Dendritic cell treated with granulocyte-macrophage colony-stimulating factor and Interleukin-4, amounts not matched to agents 40 ng/mL and 50 ng/mL, for 4 days (primary cell): ENCODE measurements at regions not wholly inside any gene's neighbourhood (a gene's known extent, or its start where the extent isn't known, plus 50 kb on each side); places are given as distances from the start of the nearest gene placed in this dataset.

Source experiments
- H3K27ac Mint-ChIP-seq: one replicate; pipeline ENCODE4 v1.8.0; 2022; ENCODE audit warnings: mild to moderate bottlenecking, mixed read lengths
- H3K27me3 Mint-ChIP-seq: one replicate; pipeline ENCODE4 v1.8.0; 2022; ENCODE audit warnings: mild to moderate bottlenecking, mixed read lengths
- H3K36me3 Mint-ChIP-seq: one replicate; pipeline ENCODE4 v1.8.0; 2022; ENCODE audit warnings: low read depth, mixed read lengths
- H3K4me1 Mint-ChIP-seq: one replicate; pipeline ENCODE4 v1.8.0; 2022; ENCODE audit warnings: low read depth, mixed read lengths
- H3K4me3 Mint-ChIP-seq: one replicate; pipeline ENCODE4 v1.8.0; 2022; ENCODE audit warnings: mild to moderate bottlenecking, moderate library complexity, mixed read lengths
- H3K9me3 Mint-ChIP-seq: one replicate; pipeline ENCODE4 v1.8.0; 2022; ENCODE audit warnings: mixed read lengths
- intact Hi-C: fragments of 100-400 bp; cut with micrococcal nuclease; formaldehyde crosslinking; loops from one replicate; pipeline ENCODE4 v1.15.0; 2022

GRCh38 chr10:58885146-58885545 is 291.3 kb upstream of the PHYHIPL start:
- Mint-ChIP-seq H3K9me3 (peaks cover 38% of the 10 kb centered on the region), H3K36me3 (no peaks in the 10 kb centered on the region), H3K27ac (no peak overlapping the region), H3K4me3 (no peak overlapping the region), H3K27me3 (no peaks in the 10 kb centered on the region), H3K4me1 (no peaks in the 10 kb centered on the region)
- intact Hi-C loops: no loop called here

GRCh38 chr10:58885686-58886345 is 290.6 kb upstream of the PHYHIPL start:
- intact Hi-C loops: no loop called here
- Mint-ChIP-seq H3K4me3 (no peak overlapping the region), H3K4me1 (no peaks in the 10 kb centered on the region), H3K9me3 (peaks cover 31% of the 10 kb centered on the region), H3K27me3 (no peaks in the 10 kb centered on the region), H3K36me3 (no peaks in the 10 kb centered on the region), H3K27ac (no peak overlapping the region)

- intact Hi-C loops: no loop called here
- H3K4me3 Mint-ChIP-seq: no peak overlapping the region
- no peaks in the 10 kb centered on the region for H3K27me3 Mint-ChIP-seq
- no peaks in the 10 kb centered on the region for H3K36me3 Mint-ChIP-seq
- no peaks in the 10 kb centered on the region for H3K4me1 Mint-ChIP-seq
- H3K9me3 Mint-ChIP-seq: peaks cover 25% of the 10 kb centered on the region
- no peak overlapping the region for H3K27ac Mint-ChIP-seq
These were observed 290.0 kb upstream of the PHYHIPL start for GRCh38 chr10:58886406-58886805.

- Mint-ChIP-seq H3K4me1 (no peaks in the 10 kb centered on the region), H3K27me3 (no peaks in the 10 kb centered on the region), H3K9me3 (peaks cover 16% of the 10 kb centered on the region), H3K36me3 (no peaks in the 10 kb centered on the region), H3K4me3 (no peak overlapping the region), H3K27ac (no peak overlapping the region)
- intact Hi-C loops: no loop called here
These were observed 289.0 kb upstream of the PHYHIPL start for GRCh38 chr10:58887474-58887873.

GRCh38 chr10:58888957-58889356 is 287.5 kb upstream of the PHYHIPL start:
- peaks cover 13% of the 10 kb centered on the region for H3K9me3 Mint-ChIP-seq
- intact Hi-C loops: no loop called here
- no peak overlapping the region for H3K27ac Mint-ChIP-seq
- H3K4me3 Mint-ChIP-seq: no peak overlapping the region
- no peaks in the 10 kb centered on the region for H3K36me3 Mint-ChIP-seq
- no peaks in the 10 kb centered on the region for H3K27me3 Mint-ChIP-seq
- no peaks in the 10 kb centered on the region for H3K4me1 Mint-ChIP-seq

GRCh38 chr10:58892031-58892531 is 284.4 kb upstream of the PHYHIPL start:
- Mint-ChIP-seq H3K9me3 (peaks cover 13% of the 10 kb centered on the region), H3K4me3 (no peak overlapping the region), H3K4me1 (no peaks in the 10 kb centered on the region), H3K36me3 (no peaks in the 10 kb centered on the region), H3K27ac (no peak overlapping the region), H3K27me3 (no peaks in the 10 kb centered on the region)
- intact Hi-C loops: no loop called here

GRCh38 chr10:58894929-58895328 is 281.5 kb upstream of the PHYHIPL start:
- Mint-ChIP-seq H3K36me3 (no peaks in the 10 kb centered on the region), H3K27me3 (no peaks in the 10 kb centered on the region), H3K9me3 (no peaks in the 10 kb centered on the region), H3K4me1 (no peaks in the 10 kb centered on the region), H3K27ac (no peak overlapping the region), H3K4me3 (no peak overlapping the region)
- intact Hi-C loops: no loop called here

GRCh38 chr10:58896229-58896628 is 280.2 kb upstream of the PHYHIPL start:
- intact Hi-C loops: no loop called here
- Mint-ChIP-seq H3K4me1 (no peaks in the 10 kb centered on the region), H3K4me3 (no peak overlapping the region), H3K36me3 (no peaks in the 10 kb centered on the region), H3K9me3 (no peaks in the 10 kb centered on the region), H3K27me3 (no peaks in the 10 kb centered on the region), H3K27ac (no peak overlapping the region)

- H3K27me3 Mint-ChIP-seq: no peaks in the 10 kb centered on the region
- no peaks in the 10 kb centered on the region for H3K9me3 Mint-ChIP-seq
- no peak overlapping the region for H3K27ac Mint-ChIP-seq
- no peaks in the 10 kb centered on the region for H3K36me3 Mint-ChIP-seq
- intact Hi-C loops: no loop called here
- H3K4me3 Mint-ChIP-seq: no peak overlapping the region
- H3K4me1 Mint-ChIP-seq: no peaks in the 10 kb centered on the region
These were observed 279.2 kb upstream of the PHYHIPL start for GRCh38 chr10:58897236-58897635.

- no peaks in the 10 kb centered on the region for H3K27me3 Mint-ChIP-seq
- H3K4me3 Mint-ChIP-seq: no peak overlapping the region
These were observed 278.7 kb upstream of the PHYHIPL start for GRCh38 chr10:58897708-58898107.

GRCh38 chr10:58898854-58899573 is 277.4 kb upstream of the PHYHIPL start:
- Mint-ChIP-seq H3K27me3 (no peaks in the 10 kb centered on the region), H3K36me3 (no peaks in the 10 kb centered on the region), H3K9me3 (no peaks in the 10 kb centered on the region), H3K27ac (no peak overlapping the region), H3K4me3 (no peak overlapping the region), H3K4me1 (no peaks in the 10 kb centered on the region)
- intact Hi-C loops: no loop called here

More at GRCh38 chr10:58897708-58898107, 278.7 kb upstream of the PHYHIPL start:
- Mint-ChIP-seq H3K9me3 (no peaks in the 10 kb centered on the region), H3K4me1 (no peaks in the 10 kb centered on the region), H3K27ac (no peak overlapping the region), H3K36me3 (no peaks in the 10 kb centered on the region)
- intact Hi-C loops: no loop called here

GRCh38 chr10:58901092-58901646 is 275.3 kb upstream of the PHYHIPL start:
- H3K27me3 Mint-ChIP-seq: no peaks in the 10 kb centered on the region
- H3K4me3 Mint-ChIP-seq: no peak overlapping the region
- H3K36me3 Mint-ChIP-seq: no peaks in the 10 kb centered on the region
- intact Hi-C loops: no loop called here
- H3K4me1 Mint-ChIP-seq: no peaks in the 10 kb centered on the region
- no peaks in the 10 kb centered on the region for H3K9me3 Mint-ChIP-seq
- H3K27ac Mint-ChIP-seq: no peak overlapping the region

- no peaks in the 10 kb centered on the region for H3K9me3 Mint-ChIP-seq
- no peak overlapping the region for H3K27ac Mint-ChIP-seq
- H3K4me3 Mint-ChIP-seq: no peak overlapping the region
- no peaks in the 10 kb centered on the region for H3K36me3 Mint-ChIP-seq
- no peaks in the 10 kb centered on the region for H3K27me3 Mint-ChIP-seq
- intact Hi-C loops: no loop called here
- H3K4me1 Mint-ChIP-seq: no peaks in the 10 kb centered on the region
These were observed 273.4 kb upstream of the PHYHIPL start for GRCh38 chr10:58903071-58903470.

GRCh38 chr10:58909881-58910280 is 266.6 kb upstream of the PHYHIPL start:
- Mint-ChIP-seq H3K27me3 (no peaks in the 10 kb centered on the region), H3K9me3 (no peaks in the 10 kb centered on the region), H3K4me1 (no peaks in the 10 kb centered on the region), H3K36me3 (no peaks in the 10 kb centered on the region), H3K27ac (no peak overlapping the region), H3K4me3 (no peak overlapping the region)
- intact Hi-C loops: no loop called here
